ENCODE measurements at regions not wholly inside any gene's neighbourhood (a gene's known extent, or its start where the extent isn't known, plus 50 kb on each side); places are given as distances from the start of the nearest gene placed in this dataset.

- H3K23ac ChIP-seq (ENCODE audit: low read depth, low read length, poor library complexity): no peak overlapping the region
- H4K8ac ChIP-seq (ENCODE audit: low read depth, low read length): no peak overlapping the region
- no peak overlapping the region for H2BK120ac ChIP-seq (ENCODE audit: low read depth, low read length)
- H3K4ac ChIP-seq (ENCODE audit: low read length): no peak overlapping the region
- no peak overlapping the region for H3K14ac ChIP-seq (ENCODE audit: low read length)
- no peak overlapping the region for H2AFZ ChIP-seq (ENCODE audit: low read length)
- no peaks in the 10 kb centered on the region for H3K36me3 ChIP-seq (replicated peaks in 1 of 2; ENCODE audit: control insufficient read depth in 2 of 2, insufficient read depth in 2 of 2, low read length in 2 of 2)
- no peak overlapping the region for H3K27ac ChIP-seq (replicated peaks; ENCODE audit: low read length)
- no peaks in the 10 kb centered on the region for H3K79me1 ChIP-seq (ENCODE audit: low read depth, low read length)
- H3K27me3 ChIP-seq (ENCODE audit: control insufficient read depth in 3 of 3, insufficient read depth in 3 of 3, low read depth in 1 of 3, low read length in 3 of 3): no peaks in the 10 kb centered on the region
- H2AK5ac ChIP-seq (ENCODE audit: low read depth, low read length): no peak overlapping the region
- no peak overlapping the region for H3K4me3 ChIP-seq (ENCODE audit: low read length in 2 of 2)
- H3K18ac ChIP-seq (ENCODE audit: low read length): no peak overlapping the region
- no peak overlapping the region for H2BK5ac ChIP-seq (ENCODE audit: low read length)
- no peak overlapping the region for H3K9ac ChIP-seq (ENCODE audit: low read depth, low read length, poor library complexity)
- H2BK12ac ChIP-seq (ENCODE audit: low read length): no peak overlapping the region
- peaks cover 0 to 5% of the 10 kb centered on the region in 2 donors for H3K4me1 ChIP-seq (ENCODE audit: control insufficient read depth in 2 of 2, insufficient read depth in 1 of 2, low read depth in 1 of 2, low read length in 2 of 2)
- H2BK15ac ChIP-seq (ENCODE audit: low read length): no peak overlapping the region
- no peak overlapping the region for H3K4me2 ChIP-seq (ENCODE audit: insufficient read depth, low read length, poor library complexity, severe bottlenecking)
- DNase-seq (ENCODE audit: low spot score): no peak
- H4K91ac ChIP-seq (ENCODE audit: low read depth, low read length, poor library complexity): no peak overlapping the region
- no peaks in the 10 kb centered on the region for H3K9me3 ChIP-seq (replicated peaks in 1 of 2; ENCODE audit: control insufficient read depth in 2 of 2, insufficient read depth in 1 of 2, low read depth in 1 of 2, low read length in 2 of 2)
- WGBS, 2 donors (ENCODE audit: extremely low coverage in 2 of 2, insufficient read length in 2 of 2, insufficient replicate concordance in 1 of 2): no CpG with 5 or more reads among the region's 2 CpGs
These were observed 361.4 kb upstream of the IL12A start for GRCh38 chr3:159627229-159627628.

- Histone ChIP-seq H3K9me3 (replicated peaks in 1 of 2; ENCODE audit: control insufficient read depth in 2 of 2, insufficient read depth in 1 of 2, low read depth in 1 of 2, low read length in 2 of 2) (no peaks in the 10 kb centered on the region), H3K4me3 (ENCODE audit: low read length in 2 of 2) (no peak overlapping the region), H3K4me1 (ENCODE audit: control insufficient read depth in 2 of 2, insufficient read depth in 1 of 2, low read depth in 1 of 2, low read length in 2 of 2) (peaks cover 0 to 5% of the 10 kb centered on the region in 2 donors), H3K4ac (ENCODE audit: low read length) (no peak overlapping the region), H3K27ac (replicated peaks; ENCODE audit: low read length) (no peak overlapping the region), H2BK120ac (ENCODE audit: low read depth, low read length) (no peak overlapping the region), H3K36me3 (replicated peaks in 1 of 2; ENCODE audit: control insufficient read depth in 2 of 2, insufficient read depth in 2 of 2, low read length in 2 of 2) (no peaks in the 10 kb centered on the region), H2BK12ac (ENCODE audit: low read length) (no peak overlapping the region), H4K91ac (ENCODE audit: low read depth, low read length, poor library complexity) (no peak overlapping the region), H2AK5ac (ENCODE audit: low read depth, low read length) (no peak overlapping the region), H3K23ac (ENCODE audit: low read depth, low read length, poor library complexity) (no peak overlapping the region), H3K18ac (ENCODE audit: low read length) (no peak overlapping the region), H3K4me2 (ENCODE audit: insufficient read depth, low read length, poor library complexity, severe bottlenecking) (no peak overlapping the region), H3K9ac (ENCODE audit: low read depth, low read length, poor library complexity) (no peak overlapping the region), H3K27me3 (ENCODE audit: control insufficient read depth in 3 of 3, insufficient read depth in 3 of 3, low read depth in 1 of 3, low read length in 3 of 3) (no peaks in the 10 kb centered on the region), H2AFZ (ENCODE audit: low read length) (no peak overlapping the region), H4K8ac (ENCODE audit: low read depth, low read length) (no peak overlapping the region), H2BK5ac (ENCODE audit: low read length) (no peak overlapping the region), H3K79me1 (ENCODE audit: low read depth, low read length) (no peaks in the 10 kb centered on the region), H2BK15ac (ENCODE audit: low read length) (no peak overlapping the region), H3K14ac (ENCODE audit: low read length) (no peak overlapping the region)
- WGBS, 2 donors (ENCODE audit: extremely low coverage in 2 of 2, insufficient read length in 2 of 2, insufficient replicate concordance in 1 of 2): no CpG with 5 or more reads among the region's 4 CpGs
- DNase-seq (ENCODE audit: low spot score): no peak
These were observed 361.0 kb upstream of the IL12A start for GRCh38 chr3:159627634-159628033.

- Histone ChIP-seq H2BK5ac (ENCODE audit: low read length) (no peak overlapping the region), H3K27me3 (ENCODE audit: control insufficient read depth in 3 of 3, insufficient read depth in 3 of 3, low read depth in 1 of 3, low read length in 3 of 3) (no peaks in the 10 kb centered on the region), H3K4me2 (ENCODE audit: insufficient read depth, low read length, poor library complexity, severe bottlenecking) (no peak overlapping the region), H4K8ac (ENCODE audit: low read depth, low read length) (no peak overlapping the region), H3K18ac (ENCODE audit: low read length) (no peak overlapping the region), H2BK120ac (ENCODE audit: low read depth, low read length) (no peak overlapping the region), H3K9me3 (replicated peaks in 1 of 2; ENCODE audit: control insufficient read depth in 2 of 2, insufficient read depth in 1 of 2, low read depth in 1 of 2, low read length in 2 of 2) (no peaks in the 10 kb centered on the region), H2AK5ac (ENCODE audit: low read depth, low read length) (no peak overlapping the region), H4K91ac (ENCODE audit: low read depth, low read length, poor library complexity) (no peak overlapping the region), H2BK12ac (ENCODE audit: low read length) (no peak overlapping the region), H2AFZ (ENCODE audit: low read length) (no peak overlapping the region), H3K36me3 (replicated peaks in 1 of 2; ENCODE audit: control insufficient read depth in 2 of 2, insufficient read depth in 2 of 2, low read length in 2 of 2) (no peaks in the 10 kb centered on the region), H3K27ac (replicated peaks; ENCODE audit: low read length) (no peak overlapping the region), H3K4me3 (ENCODE audit: low read length in 2 of 2) (no peak overlapping the region), H3K79me1 (ENCODE audit: low read depth, low read length) (no peaks in the 10 kb centered on the region), H3K4me1 (ENCODE audit: control insufficient read depth in 2 of 2, insufficient read depth in 1 of 2, low read depth in 1 of 2, low read length in 2 of 2) (peaks cover 0 to 5% of the 10 kb centered on the region in 2 donors), H2BK15ac (ENCODE audit: low read length) (no peak overlapping the region), H3K4ac (ENCODE audit: low read length) (no peak overlapping the region), H3K23ac (ENCODE audit: low read depth, low read length, poor library complexity) (no peak overlapping the region), H3K14ac (ENCODE audit: low read length) (no peak overlapping the region), H3K9ac (ENCODE audit: low read depth, low read length, poor library complexity) (no peak overlapping the region)
- no CpG with 5 or more reads among the region's 1 CpG for WGBS, 2 donors (ENCODE audit: extremely low coverage in 2 of 2, insufficient read length in 2 of 2, insufficient replicate concordance in 1 of 2)
- no peak for DNase-seq (ENCODE audit: low spot score)
These were observed 359.1 kb upstream of the IL12A start for GRCh38 chr3:159629329-159630084.

GRCh38 chr3:159631226-159631625 is 357.4 kb upstream of the IL12A start:
- Histone ChIP-seq H2AK5ac (ENCODE audit: low read depth, low read length) (no peak overlapping the region), H2BK12ac (ENCODE audit: low read length) (no peak overlapping the region), H4K8ac (ENCODE audit: low read depth, low read length) (no peak overlapping the region), H3K9me3 (replicated peaks in 1 of 2; ENCODE audit: control insufficient read depth in 2 of 2, insufficient read depth in 1 of 2, low read depth in 1 of 2, low read length in 2 of 2) (no peaks in the 10 kb centered on the region), H3K14ac (ENCODE audit: low read length) (no peak overlapping the region), H2AFZ (ENCODE audit: low read length) (no peak overlapping the region), H2BK15ac (ENCODE audit: low read length) (no peak overlapping the region), H3K9ac (ENCODE audit: low read depth, low read length, poor library complexity) (no peak overlapping the region), H3K4me2 (ENCODE audit: insufficient read depth, low read length, poor library complexity, severe bottlenecking) (no peak overlapping the region), H3K79me1 (ENCODE audit: low read depth, low read length) (no peaks in the 10 kb centered on the region), H3K4ac (ENCODE audit: low read length) (no peak overlapping the region), H3K27ac (replicated peaks; ENCODE audit: low read length) (no peak overlapping the region), H3K4me1 (ENCODE audit: control insufficient read depth in 2 of 2, insufficient read depth in 1 of 2, low read depth in 1 of 2, low read length in 2 of 2) (peaks cover 0 to 5% of the 10 kb centered on the region in 2 donors), H3K4me3 (ENCODE audit: low read length in 2 of 2) (no peak overlapping the region), H4K91ac (ENCODE audit: low read depth, low read length, poor library complexity) (no peak overlapping the region), H2BK120ac (ENCODE audit: low read depth, low read length) (no peak overlapping the region), H2BK5ac (ENCODE audit: low read length) (no peak overlapping the region), H3K27me3 (ENCODE audit: control insufficient read depth in 3 of 3, insufficient read depth in 3 of 3, low read depth in 1 of 3, low read length in 3 of 3) (no peaks in the 10 kb centered on the region), H3K36me3 (replicated peaks in 1 of 2; ENCODE audit: control insufficient read depth in 2 of 2, insufficient read depth in 2 of 2, low read length in 2 of 2) (no peaks in the 10 kb centered on the region), H3K18ac (ENCODE audit: low read length) (no peak overlapping the region), H3K23ac (ENCODE audit: low read depth, low read length, poor library complexity) (no peak overlapping the region)
- WGBS, 2 donors (ENCODE audit: extremely low coverage in 2 of 2, insufficient read length in 2 of 2, insufficient replicate concordance in 1 of 2): no CpG with 5 or more reads among the region's 1 CpG
- no peak for DNase-seq (ENCODE audit: low spot score)

All from neuronal stem cell (in vitro differentiated cells).